Mammary epithelial cell (primary cell): ENCODE measurements at regions not wholly inside any gene's neighbourhood (a gene's known extent, or its start where the extent isn't known, plus 50 kb on each side); places are given as distances from the start of the nearest gene placed in this dataset.

Experiments used
- CTCF ChIP-seq, 2 donors: IDR thresholded peaks in 1 of 2; conservative IDR thresholded peaks in 1 of 2; 2 replicates each; pipeline ENCODE4 v1.5.1; 2011 to 2012; ENCODE audit warnings: inconsistent platforms in 2 of 2, low read length in 2 of 2, mild to moderate bottlenecking in 2 of 2, control low read depth in 1 of 2, low read depth in 1 of 2; ENCODE audit not compliant: insufficient read depth in 1 of 2; ENCODE audit errors: extremely low read depth in 1 of 2
- EZH2 ChIP-seq: IDR thresholded peaks from 2 replicates; pipeline ENCODE4 v1.6.1; 2012; ENCODE audit warnings: low read length, inconsistent platforms, borderline replicate concordance

- no peak for TF ChIP-seq CTCF (conservative IDR thresholded peaks at IDR 0.05 in 1 of 2, IDR thresholded peaks at IDR 0.05 in 1 of 2; ENCODE audit: extremely low read depth in 1 of 2, insufficient read depth in 1 of 2, low read depth in 1 of 2, low read length in 2 of 2)
- TF ChIP-seq EZH2 = no peak
Measured at GRCh38 chr20:60306105-60306504, 347.9 kb downstream of the CDH26 start.
